Panc1 (cell line): ENCODE measurements at regions not wholly inside any gene's neighbourhood (a gene's known extent, or its start where the extent isn't known, plus 50 kb on each side); places are given as distances from the start of the nearest gene placed in this dataset.

Experiments
- ATAC-seq: fragments of 200-7000 bp; cut with Tn5 transposase; 2 replicates; pipeline ENCODE4 v1.9.1; 2020; ENCODE audit warnings: mild to moderate bottlenecking, moderate library complexity
- BruUV-seq: library from RNA; stranded (reverse); fragments of 400-500 nt; replicated peaks from 2 replicates; lab custom pipeline; 2021; lab: Mats Ljungman, UMichigan
- CTCF ChIA-PET: fragments of 300-600 bp; sonication (Branson Sonifier 250); formaldehyde crosslinking; loops from one replicate; lab custom pipeline; 2022; ENCODE audit warnings: antibody characterized with exemption; lab: Charles Lee
- POLR2A ChIA-PET: fragments of 300-600 bp; sonication (Branson Sonifier 250); formaldehyde crosslinking; loops from one replicate; lab custom pipeline; 2022; ENCODE audit warnings: antibody characterized with exemption; lab: Charles Lee
- DNase-seq: peaks from one replicate; pipeline ENCODE4 v3.0.0-alpha.2; 2010; ENCODE audit warnings: low read depth, low spot score
- H3K27ac ChIP-seq: 2 replicates; pipeline ENCODE4 v1.5.1; 2011; ENCODE audit warnings: mild to moderate bottlenecking, low read length, inconsistent platforms
- H3K27me3 ChIP-seq: fragments of 200-500 bp; sonication (Bioruptor generic); 2 replicates; pipeline ENCODE4 v1.6.0; 2014; ENCODE audit warnings: low read length, inconsistent platforms; ENCODE audit not compliant: control insufficient read depth, insufficient read depth
- H3K36me3 ChIP-seq: fragments of 200-500 bp; sonication (Bioruptor generic); 2 replicates; pipeline ENCODE4 v1.5.1; 2014; ENCODE audit warnings: inconsistent platforms, mild to moderate bottlenecking, low read length, moderate library complexity; ENCODE audit not compliant: control insufficient read depth, insufficient read depth
- H3K4me1 ChIP-seq: 2 replicates; pipeline ENCODE4 v1.5.1; 2011; ENCODE audit warnings: inconsistent platforms, mild to moderate bottlenecking, low read length, moderate library complexity; ENCODE audit not compliant: control insufficient read depth, insufficient read depth
- H3K4me3 ChIP-seq, 2 experiments: 2 replicates each; pipeline ENCODE4 v1.5.1; 2011 to 2012; ENCODE audit warnings: low read depth in 2 of 2, low read length in 2 of 2, mild to moderate bottlenecking in 2 of 2, inconsistent platforms in 1 of 2, moderate library complexity in 1 of 2
- H3K9me3 ChIP-seq: fragments of 200-500 bp; sonication (Bioruptor generic); 2 replicates; pipeline ENCODE4 v1.5.1; 2014; ENCODE audit warnings: low read depth, mild to moderate bottlenecking, inconsistent platforms, low read length, moderate library complexity; ENCODE audit not compliant: control insufficient read depth, insufficient read depth
- CTCF ChIP-seq: fragments of 450-650 bp; IDR thresholded peaks from 2 replicates; pipeline ENCODE4 v1.5.1; 2017; ENCODE audit warnings: mild to moderate bottlenecking
- POLR2AphosphoS5 ChIP-seq: IDR thresholded peaks from 2 replicates; pipeline ENCODE4 v1.6.1; 2012; ENCODE audit warnings: mild to moderate bottlenecking, low read depth, low read length, moderate library complexity
- SIN3A ChIP-seq: IDR thresholded peaks from 2 replicates; pipeline ENCODE4 v1.6.1; 2012; ENCODE audit warnings: low read depth, mild to moderate bottlenecking, low read length, moderate library complexity, borderline replicate concordance; ENCODE audit not compliant: insufficient read depth
- TCF7L2 ChIP-seq: IDR thresholded peaks from 2 replicates; pipeline ENCODE4 v1.6.1; 2011; ENCODE audit warnings: mild to moderate bottlenecking, low read depth, low read length, inconsistent platforms
- in situ Hi-C: cut with HindIII; loops from 2 replicates; pipeline ENCODE4 v1.10.0; 2016; ENCODE audit warnings: low sequenced_read_pairs, low pct_unique_long_range_greater_than_20kb
- intact Hi-C: fragments of 100-400 bp; cut with micrococcal nuclease; formaldehyde crosslinking; loops from one replicate; pipeline ENCODE4 v1.10.0; 2022; ENCODE audit not compliant: unreplicated experiment
- TF ChIP-seq, protein P1 (sequence below), 2 experiments: IDR thresholded peaks; 2 replicates each; pipeline ENCODE4 v1.6.1; 2011 to 2012; ENCODE audit warnings: low read depth in 2 of 2, control low read depth in 1 of 2, low read length in 1 of 2, mild to moderate bottlenecking in 1 of 2, moderate library complexity in 1 of 2; ENCODE audit not compliant: insufficient read depth in 1 of 2

DNA sequence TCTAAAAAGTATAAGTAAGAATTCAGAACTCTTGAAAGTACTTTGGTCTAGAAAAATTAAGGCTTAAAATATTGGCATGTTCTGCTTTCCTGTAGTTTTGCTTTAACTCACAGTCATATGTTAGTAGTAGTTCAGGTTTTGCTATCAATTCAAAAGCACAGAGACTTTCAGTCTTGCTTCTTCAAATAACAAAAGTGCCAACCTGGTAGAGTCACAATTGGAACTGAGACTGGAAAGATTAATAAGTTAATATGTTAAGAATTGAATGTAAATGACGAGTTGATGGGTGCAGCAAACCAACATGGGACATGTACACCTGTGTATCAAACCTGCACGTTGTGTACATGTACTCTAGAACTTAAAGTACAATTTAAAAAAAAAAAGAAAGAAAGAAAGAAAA, 822.3 kb downstream of the MTRR start:
- TF ChIP-seq TCF7L2 (no peak), CTCF (no peak)
- no peak for ATAC-seq
- Histone ChIP-seq H3K9me3 (no peaks in the 10 kb centered on the region), H3K36me3 (no peaks in the 10 kb centered on the region), H3K4me3 (no peak overlapping the region), H3K27me3 (no peaks in the 10 kb centered on the region), H3K27ac (no peak overlapping the region), H3K4me1 (no peaks in the 10 kb centered on the region)
- intact Hi-C loops, result no loop called here
- in situ Hi-C loops, result no loop called here
- DNase-seq, result no peak
- no TSS peak for BruUV-seq
- ChIA-PET CTCF (no interaction called here), POLR2A (no interaction called here)

GRCh38 chr5:8693341-8693844, 824.4 kb downstream of the MTRR start:
- in situ Hi-C loops, result no loop called here
- Histone ChIP-seq H3K27me3 (no peaks in the 10 kb centered on the region), H3K27ac (no peak overlapping the region), H3K36me3 (no peaks in the 10 kb centered on the region), H3K4me1 (no peaks in the 10 kb centered on the region), H3K4me3 (no peak overlapping the region), H3K9me3 (no peaks in the 10 kb centered on the region)
- DNase-seq, result no peak
- ChIA-PET POLR2A (no interaction called here), CTCF (interaction anchor here (0.6 kb wide), 1 partner anchor 199 kb away, joined by 3 read pairs; no protein-coding TSS in a partner anchor)
- intact Hi-C loops, result no loop called here
- TF ChIP-seq SIN3A, result no peak
- TF ChIP-seq, protein P1, sequence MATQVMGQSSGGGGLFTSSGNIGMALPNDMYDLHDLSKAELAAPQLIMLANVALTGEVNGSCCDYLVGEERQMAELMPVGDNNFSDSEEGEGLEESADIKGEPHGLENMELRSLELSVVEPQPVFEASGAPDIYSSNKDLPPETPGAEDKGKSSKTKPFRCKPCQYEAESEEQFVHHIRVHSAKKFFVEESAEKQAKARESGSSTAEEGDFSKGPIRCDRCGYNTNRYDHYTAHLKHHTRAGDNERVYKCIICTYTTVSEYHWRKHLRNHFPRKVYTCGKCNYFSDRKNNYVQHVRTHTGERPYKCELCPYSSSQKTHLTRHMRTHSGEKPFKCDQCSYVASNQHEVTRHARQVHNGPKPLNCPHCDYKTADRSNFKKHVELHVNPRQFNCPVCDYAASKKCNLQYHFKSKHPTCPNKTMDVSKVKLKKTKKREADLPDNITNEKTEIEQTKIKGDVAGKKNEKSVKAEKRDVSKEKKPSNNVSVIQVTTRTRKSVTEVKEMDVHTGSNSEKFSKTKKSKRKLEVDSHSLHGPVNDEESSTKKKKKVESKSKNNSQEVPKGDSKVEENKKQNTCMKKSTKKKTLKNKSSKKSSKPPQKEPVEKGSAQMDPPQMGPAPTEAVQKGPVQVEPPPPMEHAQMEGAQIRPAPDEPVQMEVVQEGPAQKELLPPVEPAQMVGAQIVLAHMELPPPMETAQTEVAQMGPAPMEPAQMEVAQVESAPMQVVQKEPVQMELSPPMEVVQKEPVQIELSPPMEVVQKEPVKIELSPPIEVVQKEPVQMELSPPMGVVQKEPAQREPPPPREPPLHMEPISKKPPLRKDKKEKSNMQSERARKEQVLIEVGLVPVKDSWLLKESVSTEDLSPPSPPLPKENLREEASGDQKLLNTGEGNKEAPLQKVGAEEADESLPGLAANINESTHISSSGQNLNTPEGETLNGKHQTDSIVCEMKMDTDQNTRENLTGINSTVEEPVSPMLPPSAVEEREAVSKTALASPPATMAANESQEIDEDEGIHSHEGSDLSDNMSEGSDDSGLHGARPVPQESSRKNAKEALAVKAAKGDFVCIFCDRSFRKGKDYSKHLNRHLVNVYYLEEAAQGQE (IDR thresholded peaks at IDR 0.05; ENCODE audit: insufficient read depth in 1 of 2, low read depth in 2 of 2, low read length in 1 of 2), result no peak
- TF ChIP-seq CTCF, result no peak
- no peak for TF ChIP-seq POLR2AphosphoS5
- TF ChIP-seq TCF7L2, result no peak
- no TSS peak for BruUV-seq
- no peak for ATAC-seq
